ENCODE measurements at regions not wholly inside any gene's neighbourhood (a gene's known extent, or its start where the extent isn't known, plus 50 kb on each side); places are given as distances from the start of the nearest gene placed in this dataset.

GRCh38 chr16:59411961-59412841 is 678.1 kb upstream of the GOT2 start (continued):
- TF ChIP-seq ZBTB11 (CRISPR knock-in tag; IDR thresholded peaks at IDR 0.05) (no peak), NFYA (IDR thresholded peaks at IDR 0.05; ENCODE audit: borderline replicate concordance, low read depth, low read length) (no peak), MXI1 (IDR thresholded peaks at IDR 0.05; ENCODE audit: low read depth, low read length) (no peak), ZNF274 (IDR thresholded peaks at IDR 0.05; ENCODE audit: insufficient read depth, insufficient read length) (no peak), SREBF2 (IDR thresholded peaks at IDR 0.05; ENCODE audit: low read length) (no peak), IRF4 (IDR thresholded peaks at IDR 0.05; ENCODE audit: low read depth, low read length) (no peak), RBBP5 (conservative IDR thresholded peaks at IDR 0.05) (no peak), SRF (IDR thresholded peaks at IDR 0.05; ENCODE audit: low read depth in 2 of 2, low read length in 2 of 2) (no peak), CTCF (IDR thresholded peaks at IDR 0.05 in 2 of 3, conservative IDR thresholded peaks at IDR 0.05 in 1 of 3; ENCODE audit: control insufficient read depth in 2 of 3, extremely low read depth in 1 of 3, insufficient read depth in 1 of 3, low read depth in 3 of 3, low read length in 3 of 3) (no peak; a peak in 1 of 6 replicates)
